MM.1S (cell line): ENCODE measurements at regions not wholly inside any gene's neighbourhood (a gene's known extent, or its start where the extent isn't known, plus 50 kb on each side); places are given as distances from the start of the nearest gene placed in this dataset.

Experiments
- CTCF ChIP-seq: fragments of 300-600 bp; sonication (generic); IDR thresholded peaks from 2 replicates; pipeline ENCODE4 v1.5.1; 2016; ENCODE audit warnings: antibody characterized with exemption, low read length, mixed read lengths
- EZH2phosphoT487 ChIP-seq: fragments of 300-600 bp; sonication (generic); IDR thresholded peaks from 2 replicates; pipeline ENCODE4 v1.6.1; 2018; ENCODE audit warnings: antibody characterized with exemption, low read length

- TF ChIP-seq CTCF: no peak
- TF ChIP-seq EZH2phosphoT487: no peak
Measured at GRCh38 chr18:44342946-44343345, 337.7 kb upstream of the SETBP1 start.
